ENCODE measurements at regions not wholly inside any gene's neighbourhood (a gene's known extent, or its start where the extent isn't known, plus 50 kb on each side); places are given as distances from the start of the nearest gene placed in this dataset.

DNA sequence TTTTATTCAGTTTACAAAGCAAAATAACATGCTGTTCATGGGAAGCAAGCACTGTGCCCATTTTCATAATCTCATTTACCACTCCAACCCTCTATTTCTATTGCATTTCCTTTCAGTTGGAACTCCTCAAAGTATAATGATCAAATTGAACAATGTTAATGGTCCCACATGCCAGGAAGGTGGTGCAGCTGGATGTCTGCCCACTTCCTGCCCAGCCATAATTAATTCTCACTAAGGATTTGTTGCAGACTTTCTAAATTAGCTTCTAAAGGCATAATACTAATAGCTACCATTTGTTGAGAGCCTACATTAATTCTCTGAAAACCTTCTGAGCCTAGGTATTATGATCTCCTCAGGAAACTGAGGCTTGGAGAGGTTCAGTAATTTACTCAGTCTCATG lies 316.1 kb upstream of the TPM1 start:
- DNase-seq: no peak

DNA sequence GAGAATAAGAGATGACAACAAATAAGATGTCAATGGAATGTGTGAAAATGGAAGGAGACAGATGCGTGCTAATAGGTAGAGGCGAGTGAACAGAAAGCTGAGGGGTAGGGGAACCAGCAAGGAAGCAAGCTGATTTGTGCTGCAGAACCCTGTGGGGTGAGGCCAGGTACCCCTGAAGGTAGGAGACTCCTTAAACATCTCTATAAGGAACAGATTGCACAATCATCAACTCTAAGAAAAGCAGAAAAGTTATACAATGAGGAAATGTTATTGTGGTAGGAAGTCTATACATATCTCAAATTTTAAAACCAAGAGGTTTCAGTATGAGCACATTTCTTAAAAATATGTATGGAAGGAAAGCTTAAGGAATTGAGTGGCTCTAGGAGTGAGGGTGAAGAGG lies 315.0 kb upstream of the TPM1 start:
- no peak for DNase-seq

DNA sequence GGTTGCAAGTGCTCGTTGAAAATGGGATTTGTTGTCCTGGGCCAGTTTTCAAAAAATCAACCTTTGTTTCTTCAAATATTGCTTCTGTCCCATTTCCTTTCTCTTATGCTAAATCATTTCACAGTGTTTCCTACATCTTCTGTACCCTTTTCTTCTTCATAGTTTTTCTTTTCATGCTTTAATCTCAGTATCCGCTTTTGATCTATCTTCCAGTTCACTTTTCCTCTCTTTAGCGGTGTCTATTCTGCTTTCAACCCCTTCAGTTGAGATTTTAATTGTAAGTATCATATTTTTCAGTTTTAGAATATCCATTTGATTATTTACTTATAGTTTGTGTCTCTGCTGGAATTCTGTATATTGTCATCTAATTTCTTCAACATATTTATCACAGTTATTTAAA lies 311.7 kb upstream of the TPM1 start:
- no peak for DNase-seq

GRCh38 chr15:62732078-62732477 lies 310.5 kb upstream of the TPM1 start:
- DNase-seq: no peak

DNA sequence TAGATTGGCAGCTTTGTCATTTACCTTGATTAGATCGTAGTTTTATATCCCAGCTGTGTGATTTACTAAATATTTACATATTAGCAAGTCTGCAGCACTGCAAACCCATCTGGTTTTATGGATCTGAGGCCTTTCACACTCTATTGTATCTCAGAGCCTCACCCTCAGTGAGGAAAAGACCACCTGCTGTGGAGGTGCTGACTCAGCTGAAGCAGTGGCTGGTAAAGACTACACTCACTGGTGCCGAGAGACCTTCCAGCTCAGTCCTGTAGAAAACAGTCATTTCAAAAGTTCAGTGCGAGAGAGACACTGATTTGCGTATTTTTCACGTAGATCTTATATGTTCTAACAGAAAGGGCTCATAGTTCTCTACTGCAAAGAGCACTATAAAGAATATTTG lies 307.8 kb upstream of the TPM1 start:
- DNase-seq: no peak

- no peak for DNase-seq
Observed at GRCh38 chr15:62736756-62737155, 305.8 kb upstream of the TPM1 start.

DNA sequence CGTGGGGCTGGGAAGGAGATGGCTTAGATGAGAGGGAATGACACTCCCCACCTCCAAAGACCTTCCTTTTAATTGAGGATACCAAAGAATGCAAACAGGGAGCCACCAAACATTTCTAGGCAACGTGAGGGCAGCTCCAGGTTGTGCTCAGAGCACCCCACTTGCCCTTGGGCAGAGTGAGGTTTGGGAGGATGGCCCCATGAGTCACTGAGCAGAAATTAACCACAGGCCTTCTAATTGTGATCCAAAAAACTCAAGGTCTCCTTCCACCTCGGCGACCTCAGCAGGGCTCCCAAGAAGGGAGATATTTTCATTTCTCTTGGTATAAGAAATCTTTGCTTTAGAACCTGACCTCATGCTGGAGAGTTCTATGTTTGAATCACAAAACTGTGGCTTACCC lies 305.0 kb upstream of the TPM1 start:
- DNase-seq: no peak

- no peak for DNase-seq
Observed at GRCh38 chr15:62739082-62739481, 303.5 kb upstream of the TPM1 start.

- DNase-seq: no peak
Observed at GRCh38 chr15:62739507-62739906, 303.0 kb upstream of the TPM1 start.

GRCh38 chr15:62740141-62741004 lies 302.2 kb upstream of the TPM1 start:
- DNase-seq: no peak

DNA sequence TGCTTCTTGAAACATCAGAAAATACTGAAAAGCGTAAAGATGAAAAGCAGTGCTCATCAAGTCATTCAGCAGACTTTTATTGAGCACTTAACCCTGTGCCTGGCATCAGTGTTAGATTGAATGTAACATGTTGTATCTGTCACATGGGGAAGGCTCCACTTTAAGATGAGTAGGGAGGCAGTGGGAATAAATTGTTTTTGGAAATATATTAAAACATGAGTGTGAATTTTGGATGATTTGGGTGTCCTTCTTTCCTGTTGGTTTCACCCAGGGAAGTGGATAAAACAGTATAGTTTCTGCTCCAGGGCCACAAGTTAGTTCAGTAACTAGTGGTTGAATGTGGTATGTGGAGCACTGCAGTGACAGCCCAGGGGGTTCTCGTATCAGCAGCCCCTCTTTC lies 301.4 kb upstream of the TPM1 start:
- DNase-seq: no peak

DNA sequence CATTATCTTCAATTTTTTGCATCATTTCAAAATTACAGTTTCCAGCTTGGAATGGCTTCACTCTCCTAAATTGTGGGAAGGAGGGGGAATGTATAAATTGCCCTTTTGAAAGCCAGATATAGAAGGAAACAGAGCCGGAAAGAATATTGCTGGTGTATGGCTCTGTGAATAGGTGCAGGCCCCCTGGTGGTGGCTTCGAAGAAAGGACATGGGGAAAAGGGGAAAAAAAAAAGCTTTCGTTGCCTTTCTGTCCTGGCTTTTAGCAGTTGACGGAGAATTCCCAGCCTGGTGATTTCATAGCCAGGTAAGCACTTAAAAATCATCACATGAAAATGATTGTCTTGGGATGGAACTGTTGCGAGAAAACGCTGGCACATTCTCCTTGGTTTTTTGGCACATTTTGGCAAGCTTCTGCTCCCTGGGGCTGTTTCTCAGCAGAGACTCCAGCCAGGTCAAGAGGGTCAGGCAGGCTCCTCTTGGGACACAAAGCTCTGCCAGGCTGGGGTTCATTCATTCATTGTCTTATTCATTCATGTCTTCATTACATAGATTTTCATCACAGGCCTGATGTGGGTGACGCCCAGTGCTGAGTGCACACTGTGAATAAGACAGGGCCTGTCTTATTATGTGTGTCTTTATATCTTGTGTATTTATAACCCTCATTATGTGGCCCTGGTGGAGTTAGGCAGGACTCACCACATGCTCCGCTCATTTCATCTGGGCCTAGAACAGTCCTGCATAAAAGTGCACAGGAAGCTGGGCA lies 300.0 kb upstream of the TPM1 start:
- peak; percentile 27 for DNase-seq

DNA sequence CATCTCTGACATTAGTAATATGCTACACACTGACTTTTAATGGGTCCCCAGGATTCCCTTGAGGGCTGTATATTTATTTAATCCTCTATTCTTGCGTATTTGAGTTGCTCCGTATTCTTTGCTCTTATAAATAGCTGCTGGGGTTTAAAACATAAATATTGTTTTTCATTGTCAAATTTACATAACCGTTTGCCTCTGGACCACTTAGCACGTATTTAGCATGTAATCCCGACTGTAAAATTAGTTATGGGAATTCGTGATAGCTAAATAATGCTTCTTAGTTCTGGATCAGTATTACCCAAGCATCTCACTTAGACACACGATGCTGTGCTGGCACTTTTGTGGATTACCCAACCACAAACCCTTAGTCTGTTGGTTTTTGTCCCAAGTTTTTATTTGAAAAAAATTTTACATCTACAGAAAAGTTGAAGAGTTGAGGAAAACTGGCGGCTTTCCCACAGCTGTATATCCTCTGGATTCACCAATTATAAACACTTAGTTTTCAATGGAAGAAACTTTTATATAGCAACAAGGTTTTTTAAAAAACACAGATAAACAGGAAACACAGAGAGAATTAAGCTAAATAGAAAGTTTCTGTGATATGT lies 296.8 kb upstream of the TPM1 start:
- DNase-seq: peak; percentile 29

DNA sequence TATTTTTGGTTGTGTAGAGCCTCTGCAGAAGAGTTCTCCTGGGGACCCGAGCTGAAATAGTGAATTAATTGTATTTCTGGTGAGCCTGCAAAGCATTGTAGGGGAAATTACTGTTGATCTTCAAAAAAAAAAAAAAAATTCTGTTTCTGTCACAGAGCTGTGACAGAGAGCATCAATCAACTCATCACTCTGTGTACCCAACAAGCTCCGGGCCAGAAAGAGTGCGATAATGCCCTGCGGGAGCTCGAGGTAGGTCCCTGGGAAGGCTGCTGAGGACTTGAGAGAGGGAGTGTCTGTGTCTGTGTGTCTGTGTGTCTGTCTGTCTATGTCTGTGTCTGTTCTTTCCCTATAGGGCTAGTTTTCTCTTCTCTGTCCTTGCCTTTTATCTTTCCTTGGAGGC lies 294.4 kb upstream of the TPM1 start:
- no peak for DNase-seq

DNA sequence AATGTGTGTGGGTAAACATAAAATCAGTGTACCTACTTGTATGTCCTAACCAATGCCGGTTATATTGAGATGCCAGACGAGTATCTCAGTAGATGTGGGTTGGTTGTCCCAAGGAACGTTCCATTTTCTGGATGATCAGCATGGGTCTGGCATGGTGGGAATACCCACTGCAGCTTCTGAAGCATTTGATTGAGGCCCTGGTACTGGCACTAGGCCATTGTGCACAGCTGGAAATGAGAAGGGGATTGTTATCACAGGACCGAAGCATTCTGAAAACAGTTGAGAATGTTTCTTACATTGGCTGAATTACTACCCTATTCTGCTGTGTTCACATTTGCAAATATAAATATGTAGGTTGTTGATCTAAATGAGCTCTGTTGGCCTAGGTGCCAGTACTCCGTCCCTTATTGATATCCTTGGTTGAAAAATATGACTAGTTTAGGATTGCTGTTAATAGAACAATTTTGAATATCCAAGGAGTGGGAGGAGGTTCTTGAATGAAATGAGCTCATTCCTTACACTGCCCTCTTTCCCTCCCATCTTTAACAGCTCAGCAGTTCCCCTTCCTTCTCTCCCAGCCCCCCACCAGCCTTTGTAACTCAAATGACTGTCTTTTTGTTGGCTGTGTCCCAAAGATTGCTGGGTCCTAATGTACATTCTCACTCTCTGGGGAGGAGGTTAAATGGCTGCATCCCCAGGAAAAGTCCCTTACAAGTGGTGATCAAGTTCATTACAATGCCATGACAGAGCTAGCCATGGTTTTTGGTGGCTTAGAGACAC lies 293.3 kb upstream of the TPM1 start:
- no peak for DNase-seq

DNA sequence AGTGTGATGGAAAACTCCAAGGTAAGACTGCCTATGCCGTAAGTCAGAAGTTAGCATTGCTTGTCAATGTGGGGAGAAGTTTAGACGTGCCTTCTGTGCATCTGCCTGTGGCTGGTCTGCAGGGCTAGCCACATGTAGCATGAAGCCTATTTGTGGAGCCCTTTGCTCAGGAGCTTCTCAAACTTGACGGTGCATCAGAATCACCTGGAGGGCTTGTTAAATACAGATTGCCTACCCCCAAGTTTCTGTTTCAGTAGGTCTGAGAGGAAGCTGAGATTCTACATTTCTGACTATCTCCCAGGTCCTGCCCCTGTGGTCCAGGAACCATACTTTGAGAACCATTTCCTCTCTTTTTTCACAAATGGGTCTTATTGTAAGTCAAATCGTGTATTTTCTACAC lies 292.1 kb upstream of the TPM1 start:
- DNase-seq: no peak

- no peak for DNase-seq
Observed at GRCh38 chr15:62752657-62753517, 289.7 kb upstream of the TPM1 start.

DNA sequence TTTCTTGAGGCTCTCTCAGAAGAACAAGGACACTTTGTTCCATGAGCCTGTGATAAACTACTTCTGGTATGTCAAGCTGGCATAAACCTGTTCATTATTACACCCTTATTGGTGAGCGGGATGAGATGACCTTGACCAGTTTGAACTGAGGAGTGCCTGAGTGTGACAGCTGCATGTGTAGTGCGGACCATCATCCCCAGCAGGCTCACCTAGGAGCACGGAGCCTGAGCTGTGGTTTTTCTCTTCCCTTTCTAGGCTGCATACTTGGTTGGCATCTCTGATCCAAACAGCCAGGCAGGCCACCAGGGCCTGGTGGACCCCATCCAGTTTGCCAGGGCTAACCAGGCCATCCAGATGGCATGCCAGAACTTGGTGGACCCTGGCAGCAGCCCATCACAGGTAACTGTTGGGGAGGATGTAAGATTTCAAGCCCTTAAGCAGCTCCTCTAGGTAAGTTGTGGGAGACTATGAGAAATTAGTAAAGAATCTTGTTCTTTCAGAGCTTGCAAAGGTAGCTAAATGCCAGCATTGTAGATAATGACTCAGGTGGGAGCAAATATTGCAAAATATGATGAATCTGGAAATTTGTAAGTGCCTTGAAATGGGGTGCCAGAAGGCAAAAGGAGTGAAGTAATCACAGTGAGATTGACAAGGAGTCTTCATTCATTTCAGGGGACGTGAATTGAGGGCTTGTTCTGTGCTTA lies 288.9 kb upstream of the TPM1 start:
- DNase-seq: no peak

GRCh38 chr15:62756326-62756994 lies 286.1 kb upstream of the TPM1 start:
- no peak for DNase-seq

DNA sequence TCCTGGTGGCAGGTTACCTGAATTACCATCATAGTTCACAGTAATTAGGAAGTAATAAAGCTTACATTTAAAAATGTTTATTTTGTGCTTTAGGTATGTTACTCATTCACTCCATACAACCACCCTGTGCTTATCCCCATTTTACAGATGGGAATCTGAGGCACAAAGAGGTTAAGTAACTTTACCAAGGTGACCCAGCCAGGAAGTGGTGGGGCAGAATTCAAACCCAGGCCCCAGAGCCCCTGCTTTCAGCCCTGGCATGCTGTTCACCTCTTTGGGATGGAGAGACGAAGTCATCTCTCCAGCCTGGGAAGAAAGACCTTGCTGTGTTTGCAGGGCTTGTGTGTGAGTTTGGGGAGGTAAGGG lies 285.6 kb upstream of the TPM1 start:
- DNase-seq: no peak

DNA sequence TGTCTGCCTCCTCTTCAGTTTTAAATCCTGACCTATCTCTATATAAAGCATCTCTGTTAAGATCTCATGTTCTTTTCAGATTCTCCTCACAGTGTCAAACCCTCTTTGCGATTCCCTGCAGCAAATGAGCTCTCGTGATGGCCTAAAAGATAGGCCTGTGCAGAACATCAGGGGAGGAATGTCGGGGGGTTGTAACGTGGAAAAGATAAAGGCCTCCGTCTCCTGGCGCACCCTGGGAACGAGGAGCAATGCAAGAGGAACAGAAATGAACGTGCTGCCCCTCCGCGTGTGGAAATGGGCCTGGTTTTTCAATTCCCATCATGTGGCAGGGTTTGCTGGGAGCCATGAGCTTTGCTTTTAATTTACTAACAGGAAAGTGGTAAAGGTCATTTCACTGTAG lies 285.0 kb upstream of the TPM1 start:
- no peak for DNase-seq

Measured in NCI-H526 treated with DMSO at 0.1 percent for 48 hours (cell line).